Left cardiac atrium (tissue), 4 donors: ENCODE measurements at regions not wholly inside any gene's neighbourhood (a gene's known extent, or its start where the extent isn't known, plus 50 kb on each side); places are given as distances from the start of the nearest gene placed in this dataset.

Experiments
- ATAC-seq, 2 donors: fragments of 200-7000 bp; cut with Tn5 transposase; one replicate each; pipeline ENCODE4 v1.9.1; 2020; ENCODE audit warnings: mild to moderate bottlenecking in 2 of 2, moderate library complexity in 2 of 2
- DNase-seq: peaks from one replicate; pipeline ENCODE4 v3.0.0-alpha.2; 2020
- intact Hi-C, 2 donors: fragments of 100-400 bp; cut with DNase I; formaldehyde crosslinking; loops; one replicate each; pipeline versions ENCODE4 v1.14.1 to v1.15.1; 2022 to 2023
- donor health status: DM: no; HTN: yes; CAD: no.
- donor health status: DM: no; HTN: yes; CAD: no; lungs with severe emphysema.
- donor health status: DM: yes; HTN: yes; CAD: no.
- donor health status: Dilated cardiomyopathy.

- DNase-seq, result no peak
- intact Hi-C loops, result no loop called here
- no peak for ATAC-seq
These were observed 299.7 kb downstream of the CWC27 start for GRCh38 chr5:65068410-65068809.

GRCh38 chr5:65070026-65070425, 301.3 kb downstream of the CWC27 start:
- DNase-seq (no peak), ATAC-seq (no peak)
- intact Hi-C loops, result no loop called here

- intact Hi-C loops, result no loop called here
- DNase-seq, result no peak
These were observed 304.1 kb downstream of the CWC27 start for GRCh38 chr5:65072850-65073249.

GRCh38 chr5:65073250-65073661, 304.5 kb downstream of the CWC27 start:
- intact Hi-C loops, result no loop called here
- DNase-seq (no peak), ATAC-seq (no peak)

More at GRCh38 chr5:65072850-65073249, 304.1 kb downstream of the CWC27 start:
- ATAC-seq, result no peak

GRCh38 chr5:65075623-65076250, 307.0 kb downstream of the CWC27 start:
- intact Hi-C loops, result no loop called here
- ATAC-seq, result peak in 1 of 2 donors; percentile 34
- no peak for DNase-seq

- ATAC-seq (peak; percentile 84 to 96), DNase-seq (peak; percentile 67)
- intact Hi-C loops, result no loop called here
These were observed 307.6 kb downstream of the CWC27 start for GRCh38 chr5:65076251-65076869.

GRCh38 chr5:65077653-65078052, 308.9 kb downstream of the CWC27 start:
- ATAC-seq (no peak), DNase-seq (no peak)
- intact Hi-C loops, result no loop called here

- DNase-seq, result no peak
- intact Hi-C loops, result no loop called here
- ATAC-seq, result no peak
These were observed 309.6 kb downstream of the CWC27 start for GRCh38 chr5:65078331-65078730.

GRCh38 chr5:65081071-65081470, 312.3 kb downstream of the CWC27 start:
- ATAC-seq, result no peak
- intact Hi-C loops, result no loop called here
- no peak for DNase-seq

GRCh38 chr5:65084795-65085515, 316.2 kb downstream of the CWC27 start:
- no peak for DNase-seq
- no peak for ATAC-seq

GRCh38 chr5:65085516-65085850, 316.8 kb downstream of the CWC27 start:
- intact Hi-C loops, result no loop called here
- ATAC-seq, result no peak
- DNase-seq, result no peak

More at GRCh38 chr5:65084795-65085515, 316.2 kb downstream of the CWC27 start:
- intact Hi-C loops, result no loop called here

- DNase-seq (no peak), ATAC-seq (no peak)
- intact Hi-C loops, result no loop called here
These were observed 317.6 kb downstream of the CWC27 start for GRCh38 chr5:65086234-65086890.

- DNase-seq (no peak), ATAC-seq (no peak)
- intact Hi-C loops, result no loop called here
These were observed 318.4 kb downstream of the CWC27 start for GRCh38 chr5:65087154-65087553.

GRCh38 chr5:65094279-65094678, 325.5 kb downstream of the CWC27 start:
- no peak for ATAC-seq
- no peak for DNase-seq
- intact Hi-C loops, result loop anchor here in 1 of 2 donors (10.0 kb wide), 1 partner anchor 59 kb away; no protein-coding TSS in a partner anchor

- ATAC-seq (no peak), DNase-seq (no peak)
- intact Hi-C loops, result loop anchor here in 1 of 2 donors (10.0 kb wide), 1 partner anchor 64 kb away; no protein-coding TSS in a partner anchor
These were observed 329.7 kb downstream of the CWC27 start for GRCh38 chr5:65098393-65098792.
